ENCODE measurements at regions not wholly inside any gene's neighbourhood (a gene's known extent, or its start where the extent isn't known, plus 50 kb on each side); places are given as distances from the start of the nearest gene placed in this dataset.

- TF ChIP-seq POLR2AphosphoS5 (IDR thresholded peaks at IDR 0.05; ENCODE audit: low read depth, low read length), result no peak
- TF ChIP-seq POLR2A (IDR thresholded peaks at IDR 0.05; ENCODE audit: low read depth, low read length), result no peak
Observed at GRCh38 chrX:42934020-42934726, 156.2 kb upstream of the PPP1R2C start.
